Stimulated activated CD4-positive, alpha-beta T cell treated with anti-CD3 and anti-CD28 coated beads, Interleukin-2, amount 100 ng/mL, for 24 hours (primary cell): ENCODE measurements at regions not wholly inside any gene's neighbourhood (a gene's known extent, or its start where the extent isn't known, plus 50 kb on each side); places are given as distances from the start of the nearest gene placed in this dataset.
"Not testable (repeated sequence)": the region's sequence is repeated elsewhere in the genome, so short reads cannot be mapped to it uniquely, and the experiment has no call there.

ENCODE experiments used
- DNase-seq, 2 donors: peaks; one replicate each; pipeline ENCODE4 v3.0.0-alpha.2; 2020

- DNase-seq, result no peak
Observed at GRCh38 chr6:15089569-15090144, 156.2 kb upstream of the JARID2 start.

- no peak for DNase-seq
Observed at GRCh38 chr6:15090145-15090579, 155.7 kb upstream of the JARID2 start.

DNA sequence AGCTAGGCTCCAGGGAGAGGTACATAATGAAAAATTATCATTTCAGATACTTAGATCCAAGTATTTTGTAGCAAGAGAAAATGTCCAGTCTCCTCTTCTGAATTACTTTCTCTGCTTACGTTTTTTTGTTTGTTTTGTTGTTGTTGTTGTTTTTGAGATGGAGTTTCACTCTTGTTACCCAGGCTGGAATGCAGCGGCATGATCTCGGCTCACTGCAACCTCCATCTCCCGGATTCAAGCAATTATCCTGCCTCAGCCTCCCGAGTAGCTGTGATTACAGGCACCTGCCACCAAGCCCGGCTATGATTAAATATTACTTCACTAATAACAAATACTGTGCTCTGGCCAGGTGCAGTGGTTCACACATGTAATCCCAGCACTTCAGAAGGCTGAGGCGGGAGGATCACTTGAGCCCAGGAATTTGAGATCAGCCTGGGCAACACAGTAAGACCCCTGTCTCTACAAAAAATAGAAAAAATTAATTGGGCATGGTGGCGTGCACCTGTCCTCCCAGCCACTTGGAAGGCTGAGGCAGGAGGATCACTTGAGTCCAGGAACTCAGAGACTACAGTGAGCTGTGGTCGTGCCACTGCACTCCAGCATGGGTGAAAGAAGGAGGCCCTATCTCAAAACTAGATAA lies 155.0 kb upstream of the JARID2 start:
- DNase-seq, result no peak

DNA sequence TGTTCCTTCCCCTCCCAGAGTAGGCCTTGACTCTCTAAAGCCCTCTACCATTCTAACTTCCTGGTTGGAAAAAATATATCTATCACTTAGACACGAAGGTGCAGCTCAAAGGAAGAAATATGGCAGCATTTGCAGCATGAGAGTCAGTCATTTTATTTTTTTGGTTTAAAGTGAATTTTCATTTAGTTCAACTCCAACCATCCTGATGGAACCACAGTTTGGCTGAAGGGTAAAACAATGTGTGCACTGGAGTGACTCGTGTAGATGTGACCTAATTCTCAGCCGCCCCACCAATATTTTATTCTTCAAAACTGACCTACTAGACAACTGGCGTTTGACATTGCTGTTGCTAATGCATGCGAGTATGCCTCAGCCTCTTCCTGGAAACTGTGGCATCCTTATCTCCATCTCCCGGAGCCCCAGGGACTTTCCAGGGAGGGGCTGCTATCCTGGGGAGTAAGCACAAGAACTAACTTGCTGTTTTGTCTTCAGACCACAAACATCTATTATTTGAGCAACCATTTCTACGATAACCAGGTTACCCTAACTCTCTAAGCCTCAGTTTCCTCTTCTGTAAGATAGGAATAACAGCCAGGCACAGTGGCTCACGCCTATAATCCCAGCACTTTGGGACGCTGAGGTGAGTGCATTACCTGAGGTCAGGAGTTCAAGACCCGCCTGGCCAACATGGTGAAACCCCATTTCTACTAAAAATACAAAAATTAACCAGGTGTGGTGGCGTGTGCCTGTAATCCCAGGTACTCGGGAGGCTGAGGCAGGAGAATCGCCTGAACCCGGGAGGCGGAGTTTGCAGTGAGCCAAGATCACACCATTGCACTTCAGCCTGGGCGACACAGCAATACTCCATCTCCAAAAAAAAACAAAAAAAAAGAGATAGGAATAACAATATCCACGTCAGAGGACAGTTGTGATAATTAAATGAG lies 148.7 kb upstream of the JARID2 start:
- DNase-seq, result no peak

DNA sequence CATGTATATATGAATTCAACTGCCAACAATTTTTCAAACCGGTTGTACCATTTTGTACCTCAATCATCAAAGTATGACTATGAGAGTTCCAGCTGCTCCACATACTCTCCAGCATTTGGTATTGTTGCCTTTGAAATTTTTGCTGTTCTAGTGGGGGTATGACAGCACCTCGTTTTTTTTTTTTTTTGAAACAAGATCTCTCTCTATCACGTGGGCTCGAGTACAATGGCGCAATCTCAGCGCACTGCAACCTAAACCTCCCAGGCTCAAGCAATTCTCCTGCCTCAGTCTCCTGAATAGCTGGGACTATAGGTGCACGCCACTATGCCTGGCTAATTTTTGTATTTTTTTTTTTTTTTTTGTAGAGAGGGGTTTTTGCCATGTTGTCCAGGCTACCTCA lies 144.7 kb upstream of the JARID2 start:
- no peak for DNase-seq

- DNase-seq, result no peak
Observed at GRCh38 chr6:15102241-15102640, 143.6 kb upstream of the JARID2 start.

DNA sequence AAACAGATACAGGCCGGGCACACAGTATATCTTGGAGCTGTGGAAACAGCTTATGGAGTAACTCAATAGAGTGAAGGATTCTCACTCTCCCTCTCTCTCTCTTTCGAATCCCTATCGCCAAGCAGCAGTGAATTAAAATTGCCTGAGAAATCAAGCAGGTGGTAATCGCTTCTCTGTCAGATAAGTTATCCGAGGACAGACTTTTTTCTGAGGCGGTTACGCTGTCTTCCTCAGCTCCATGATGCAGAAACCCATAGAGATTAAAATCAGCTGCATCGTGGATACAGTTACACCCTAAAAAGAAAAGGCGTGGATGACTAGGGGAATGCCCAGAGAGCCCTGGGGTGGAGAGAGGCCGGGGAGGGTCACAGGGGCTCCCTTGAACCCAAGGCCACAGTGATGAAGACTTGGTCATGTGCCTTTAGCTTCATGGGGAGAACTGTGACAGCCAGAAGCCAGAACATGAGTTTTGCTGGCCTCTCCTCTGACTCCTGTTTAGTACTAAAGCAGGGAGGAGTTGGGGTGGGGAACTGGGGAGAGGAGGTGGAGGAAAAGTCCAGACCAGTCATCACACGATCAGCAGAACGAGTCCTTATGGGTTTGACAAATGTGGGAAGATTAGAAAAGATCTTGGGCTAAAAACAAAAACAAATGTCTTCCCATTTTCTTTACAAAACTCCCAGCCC lies 138.8 kb upstream of the JARID2 start:
- no peak for DNase-seq

- no peak for DNase-seq
Observed at GRCh38 chr6:15107644-15108382, 138.1 kb upstream of the JARID2 start.

DNA sequence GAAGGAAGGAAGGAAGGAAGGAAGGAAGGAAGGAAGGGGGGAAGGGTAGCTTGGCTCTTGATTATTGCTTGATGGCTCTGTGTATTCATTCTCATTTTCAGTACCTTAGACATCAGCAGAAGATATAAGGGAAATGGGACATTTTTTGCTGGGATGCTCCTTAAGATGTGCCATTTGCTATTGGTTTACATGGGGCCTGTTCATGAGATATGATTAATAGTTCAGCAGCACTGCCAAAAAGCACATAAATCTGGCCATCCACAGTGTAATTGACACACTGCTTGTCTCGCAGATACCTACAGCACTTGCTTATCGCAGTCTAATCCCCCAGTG lies 137.5 kb upstream of the JARID2 start:
- no peak for DNase-seq

GRCh38 chr6:15109338-15110090 lies 136.4 kb upstream of the JARID2 start:
- no peak for DNase-seq

DNA sequence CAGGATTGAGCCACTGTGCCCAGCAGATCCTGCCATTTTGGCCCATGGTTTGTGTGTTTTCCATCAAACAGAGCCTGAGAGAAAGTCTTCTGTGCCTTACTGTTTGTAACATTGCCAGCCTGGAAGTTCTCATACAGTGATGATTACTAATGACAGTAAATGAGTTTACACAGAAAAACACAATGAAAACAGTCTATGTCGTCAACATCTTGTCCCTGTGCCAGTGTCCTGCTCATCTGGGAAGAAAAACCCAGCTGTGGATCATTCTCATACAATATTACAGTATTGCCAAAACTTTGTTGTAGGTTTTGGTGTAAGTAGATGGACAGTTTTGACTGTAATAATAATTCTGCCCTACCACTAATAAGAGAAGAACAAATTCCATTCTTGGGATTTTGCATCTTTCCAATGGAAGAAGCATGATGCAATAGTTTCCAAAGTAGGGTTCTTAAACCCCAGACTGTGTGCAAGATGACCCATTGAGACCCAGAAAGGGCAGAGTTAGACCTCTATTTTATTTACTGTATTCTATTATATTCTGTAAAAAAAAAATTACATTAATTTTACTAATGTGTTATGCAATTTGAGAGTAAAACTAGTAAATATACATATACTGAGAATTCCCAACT lies 135.0 kb upstream of the JARID2 start:
- DNase-seq, result no peak

DNA sequence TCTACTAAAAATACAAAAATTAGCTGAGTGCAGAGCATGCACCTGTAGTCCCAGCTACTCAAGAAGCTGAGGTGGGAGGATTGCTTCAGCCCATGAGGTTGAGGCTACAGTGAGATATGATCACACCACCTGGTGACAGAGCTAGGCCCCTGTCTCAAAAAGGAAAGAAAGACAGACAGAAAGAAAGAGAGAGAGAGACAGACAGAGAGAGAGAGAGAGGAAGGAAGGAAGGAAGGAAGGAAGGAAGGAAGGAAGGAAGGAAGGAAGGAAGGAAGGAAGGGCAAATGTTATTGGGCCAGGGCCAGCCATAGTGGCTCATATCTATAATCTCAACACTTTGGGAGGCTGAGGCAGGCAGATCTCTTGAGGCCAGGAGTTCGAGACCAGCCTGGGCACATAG lies 134.3 kb upstream of the JARID2 start:
- not testable (repeated sequence) for DNase-seq

GRCh38 chr6:15113587-15113986 lies 132.3 kb upstream of the JARID2 start:
- DNase-seq, result no peak

- no peak for DNase-seq
Observed at GRCh38 chr6:15114061-15114460, 131.8 kb upstream of the JARID2 start.

DNA sequence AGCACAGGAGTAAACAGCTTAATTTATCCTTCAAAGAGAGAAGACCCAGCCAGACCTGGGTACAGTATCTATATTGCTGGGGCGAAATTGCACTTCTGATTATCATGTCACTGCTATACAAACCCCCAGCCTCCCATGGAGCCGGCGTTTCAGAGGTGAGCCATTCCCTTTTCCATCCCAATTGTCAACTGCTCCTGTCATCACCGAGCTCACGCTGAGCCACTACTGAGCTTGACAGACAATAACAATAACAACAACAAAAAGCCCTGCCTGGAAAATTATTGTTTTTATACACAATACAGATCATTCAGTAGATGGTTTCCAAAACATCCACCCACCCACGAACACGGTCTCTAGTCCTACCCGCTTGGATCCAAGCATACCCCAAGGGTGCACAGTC lies 129.0 kb upstream of the JARID2 start:
- no peak for DNase-seq

DNA sequence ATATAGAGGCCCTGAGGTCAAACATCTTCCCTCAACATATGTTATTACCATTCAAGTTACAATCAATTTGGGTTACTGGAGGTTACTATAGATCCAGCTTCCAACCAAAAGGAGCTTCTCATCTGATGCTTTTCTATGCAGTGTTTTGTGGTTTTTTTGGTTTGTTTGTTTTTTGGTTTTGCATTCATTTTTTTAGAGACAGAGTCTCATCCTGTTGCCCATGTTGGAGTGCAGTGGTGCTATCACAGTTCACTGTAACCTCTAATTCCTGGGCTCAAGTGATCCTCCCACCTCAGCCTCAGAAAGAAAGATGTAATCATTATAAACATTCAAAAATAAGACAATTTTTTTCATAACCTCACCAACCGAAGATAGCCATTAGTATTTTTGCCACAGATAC lies 124.4 kb upstream of the JARID2 start:
- no peak for DNase-seq

- DNase-seq, result no peak
Observed at GRCh38 chr6:15121977-15122550, 123.8 kb upstream of the JARID2 start.

DNA sequence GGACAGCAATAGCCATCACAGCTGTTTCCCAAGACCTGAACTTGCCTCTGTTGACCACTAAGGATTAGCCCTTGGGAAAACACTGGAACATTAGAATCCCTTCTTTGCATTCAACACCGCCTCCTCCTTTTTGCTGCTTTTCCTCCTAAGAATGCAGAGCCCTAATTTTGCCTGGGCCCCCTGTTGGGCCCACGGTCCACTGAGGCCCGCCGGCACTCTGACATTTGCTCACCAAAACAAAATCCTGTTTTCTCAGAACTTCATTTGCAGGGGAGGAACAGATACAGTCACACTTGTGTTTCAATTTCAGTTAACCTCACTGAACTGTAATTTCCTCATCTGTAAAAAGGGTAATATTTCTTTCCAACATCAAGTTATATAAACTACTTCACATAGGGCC lies 116.0 kb upstream of the JARID2 start:
- peak in 1 of 2 donors; percentile 8 for DNase-seq

- no peak for DNase-seq
Observed at GRCh38 chr6:15131234-15131633, 114.6 kb upstream of the JARID2 start.

DNA sequence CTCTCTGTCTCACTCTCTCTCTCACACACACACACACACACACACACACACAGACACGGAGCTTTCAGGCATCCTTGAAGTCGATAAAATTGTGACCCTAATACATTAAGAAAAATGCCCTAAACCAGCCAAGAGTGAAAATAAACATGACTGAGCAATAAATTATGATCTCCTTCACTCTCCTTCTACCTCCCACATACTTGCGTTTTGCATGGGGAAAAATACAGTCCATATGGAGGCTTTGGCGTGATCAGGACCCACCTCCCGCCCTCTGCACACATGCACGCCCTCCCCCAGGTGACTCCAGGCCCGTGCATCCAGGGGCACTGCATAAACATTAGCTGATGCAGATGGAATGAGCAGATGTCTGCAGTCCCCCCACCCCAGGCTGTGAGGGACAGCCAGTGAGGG lies 114.2 kb upstream of the JARID2 start:
- no peak for DNase-seq

DNA sequence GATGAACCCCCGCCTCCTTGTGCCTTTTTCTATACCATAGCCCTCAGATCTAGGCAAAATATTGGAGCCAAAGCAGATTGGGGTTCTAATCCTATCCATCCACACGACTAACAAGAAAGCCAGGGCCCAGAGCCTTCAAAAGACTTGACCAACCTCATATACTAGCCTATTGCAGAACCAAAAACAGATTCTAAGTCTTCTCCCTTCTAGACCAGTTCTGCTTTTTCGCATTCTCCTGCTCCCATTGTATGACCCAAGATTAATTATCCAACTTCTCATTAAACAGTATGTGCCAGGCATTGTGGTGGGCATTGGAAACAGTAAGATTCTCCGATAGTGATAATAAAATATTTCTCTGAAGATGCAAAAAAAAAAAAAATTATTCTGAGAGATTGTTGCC lies 113.7 kb upstream of the JARID2 start:
- DNase-seq, result no peak
